B cell (primary cell): ENCODE measurements at regions not wholly inside any gene's neighbourhood (a gene's known extent, or its start where the extent isn't known, plus 50 kb on each side); places are given as distances from the start of the nearest gene placed in this dataset.

Experiments used
- ATAC-seq: fragments of 200-7000 bp; cut with Tn5 transposase; one replicate; pipeline ENCODE4 v1.10.0; 2021; ENCODE audit warnings: low read depth, mild to moderate bottlenecking, moderate number of reproducible peaks, moderate library complexity
- CTCF ChIA-PET: fragments of 350-600 bp; sonication (Branson Sonifier 250); formaldehyde crosslinking; loops from one replicate; lab custom pipeline; 2021; ENCODE audit warnings: antibody characterized with exemption, inconsistent platforms; lab: Charles Lee
- POLR2A ChIA-PET: fragments of 350-600 bp; sonication (Branson Sonifier 250); formaldehyde crosslinking; loops from one replicate; lab custom pipeline; 2021; ENCODE audit warnings: antibody characterized with exemption; lab: Charles Lee
- DNase-seq: peaks from one replicate; pipeline ENCODE4 v3.0.0; 2013
- H2AFZ ChIP-seq: 2 replicates; pipeline ENCODE4 v1.6.1; 2012; ENCODE audit warnings: mild to moderate bottlenecking, low read depth, low read length; ENCODE audit not compliant: insufficient read depth, poor library complexity, severe bottlenecking
- H3K27ac ChIP-seq, 2 donors: 1 replicate in 1 of 2; 2 replicates in 1 of 2; pipeline ENCODE4 v1.5.1; 2012 to 2013; ENCODE audit warnings: low read length in 2 of 2, mild to moderate bottlenecking in 2 of 2, moderate library complexity in 1 of 2
- H3K27me3 ChIP-seq, 4 experiments: fragments of 200-600 bp in 1 of 4; sonication (generic) in 1 of 4; replicated peaks in 1 of 4; 1 replicate in 2 of 4; 2 replicates in 2 of 4; pipeline versions ENCODE4 v1.6.1 to v1.7.0; 2013 to 2016; ENCODE audit warnings: low read length in 3 of 4, mild to moderate bottlenecking in 2 of 4, mixed read lengths in 1 of 4, moderate library complexity in 1 of 4; ENCODE audit not compliant: insufficient read depth in 4 of 4, control insufficient read depth in 3 of 4; ENCODE audit errors: control extremely low read depth in 1 of 4
- H3K36me3 ChIP-seq, 2 experiments: replicated peaks in 1 of 2; 1 replicate in 1 of 2; 2 replicates in 1 of 2; pipeline versions ENCODE4 v1.6.1 to v1.7.1; 2013; ENCODE audit warnings: low read length in 1 of 2; ENCODE audit not compliant: insufficient read depth in 2 of 2, control insufficient read depth in 1 of 2; ENCODE audit errors: control extremely low read depth in 1 of 2, extremely low read depth in 1 of 2
- H3K4me1 ChIP-seq, 2 donors: fragments of 200-600 bp in 1 of 2; sonication (generic) in 1 of 2; 1 replicate in 1 of 2; 2 replicates in 1 of 2; pipeline versions ENCODE4 v1.5.1 to v1.6.1; 2013 to 2017; ENCODE audit warnings: low read length in 2 of 2; ENCODE audit not compliant: control insufficient read depth in 2 of 2, insufficient read depth in 2 of 2
- H3K4me2 ChIP-seq: replicated peaks from 2 replicates; pipeline ENCODE3; 2012; ENCODE audit warnings: mild to moderate bottlenecking, low read depth, low read length; ENCODE audit not compliant: poor library complexity, severe bottlenecking
- H3K4me3 ChIP-seq, 5 experiments: fragments of 200-600 bp in 1 of 5; sonication (generic) in 1 of 5; 1 replicate in 3 of 5; 2 replicates in 2 of 5; pipeline versions ENCODE4 v1.5.1 to v1.7.0; 2011 to 2016; ENCODE audit warnings: low read length in 4 of 5, mild to moderate bottlenecking in 4 of 5, low read depth in 2 of 5, control low read depth in 1 of 5, moderate library complexity in 1 of 5; ENCODE audit not compliant: insufficient read depth in 1 of 5; ENCODE audit errors: control extremely low read depth in 1 of 5, extremely low read depth in 1 of 5
- H3K79me2 ChIP-seq: fragments of 200-600 bp; sonication (generic); one replicate; pipeline ENCODE4 v1.6.0; 2016; ENCODE audit warnings: low read length; ENCODE audit not compliant: control insufficient read depth, insufficient read depth
- H3K9ac ChIP-seq: fragments of 200-600 bp; sonication (generic); 2 replicates; pipeline ENCODE4 v1.6.1; 2017; ENCODE audit warnings: mild to moderate bottlenecking, low read length, moderate library complexity
- H3K9me3 ChIP-seq, 3 donors: one replicate each; pipeline versions ENCODE4 v1.6.1 to v1.7.1; 2013; ENCODE audit warnings: low read length in 2 of 3; ENCODE audit not compliant: control insufficient read depth in 2 of 3, insufficient read depth in 1 of 3; ENCODE audit errors: control extremely low read depth in 1 of 3
- H4K20me1 ChIP-seq: 2 replicates; pipeline ENCODE4 v1.6.0; 2012; ENCODE audit warnings: mild to moderate bottlenecking, low read length; ENCODE audit not compliant: insufficient read depth, control insufficient read depth, poor library complexity, severe bottlenecking
- H3K27ac Mint-ChIP-seq: one replicate; pipeline ENCODE4 v1.8.0; 2021; ENCODE audit warnings: mixed read lengths
- H3K27me3 Mint-ChIP-seq: one replicate; pipeline ENCODE4 v1.8.0; 2021; ENCODE audit warnings: mixed read lengths
- H3K4me1 Mint-ChIP-seq: one replicate; pipeline ENCODE4 v1.8.0; 2021; ENCODE audit warnings: mixed read lengths
- H3K4me3 Mint-ChIP-seq: one replicate; pipeline ENCODE4 v1.8.0; 2021; ENCODE audit warnings: mixed read lengths
- H3K9me3 Mint-ChIP-seq: one replicate; pipeline ENCODE4 v1.8.0; 2022; ENCODE audit warnings: mixed read lengths; ENCODE audit not compliant: insufficient read depth
- EZH2 ChIP-seq: IDR thresholded peaks from 2 replicates; pipeline ENCODE4 v1.6.1; 2012; ENCODE audit warnings: borderline replicate concordance, low read depth, mild to moderate bottlenecking, moderate library complexity, low read length; ENCODE audit not compliant: insufficient read depth, poor library complexity, severe bottlenecking
- WGBS: methylation state at CpG from one replicate; pipeline ENCODE4 v1.1.5; 2013; ENCODE audit warnings: missing lambda C conversion rate; ENCODE audit not compliant: insufficient coverage; 5-methylcytosine and 5-hydroxymethylcytosine counted together
- intact Hi-C: fragments of 100-400 bp; cut with micrococcal nuclease; formaldehyde crosslinking; loops from one replicate; pipeline ENCODE4 v1.10.0; 2022
- TF ChIP-seq, protein P1 (sequence below): fragments of 200-600 bp; IDR thresholded peaks from one replicate; pipeline ENCODE4 v1.8.0; 2022; ENCODE audit warnings: antibody characterized with exemption, mild to moderate bottlenecking

DNA sequence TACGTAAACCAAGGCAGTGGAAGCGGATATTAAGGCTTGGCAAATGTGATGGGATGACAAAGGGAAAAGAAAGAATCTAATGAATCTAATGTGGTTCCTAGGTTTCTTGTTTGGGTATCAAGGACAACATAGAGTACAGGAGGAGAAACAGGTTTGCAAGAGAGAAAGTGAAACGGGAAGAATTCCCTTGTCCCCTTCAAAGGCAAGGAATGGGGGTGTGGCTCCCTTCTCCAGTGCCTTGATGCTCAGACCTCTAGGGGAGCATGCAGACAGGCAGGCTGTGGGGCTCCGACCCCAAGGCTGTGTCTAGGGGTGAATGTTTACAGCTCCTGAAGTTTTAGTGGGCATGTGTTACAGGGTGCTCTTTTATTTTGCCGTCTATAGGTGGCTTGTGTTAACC lies 317.5 kb upstream of the HSF2 start:
- Mint-ChIP-seq H3K27me3 (no peaks in the 10 kb centered on the region), H3K4me1 (no peaks in the 10 kb centered on the region), H3K4me3 (no peak overlapping the region), H3K27ac (no peak overlapping the region), H3K9me3 (no peaks in the 10 kb centered on the region)
- TF ChIP-seq, protein P1, sequence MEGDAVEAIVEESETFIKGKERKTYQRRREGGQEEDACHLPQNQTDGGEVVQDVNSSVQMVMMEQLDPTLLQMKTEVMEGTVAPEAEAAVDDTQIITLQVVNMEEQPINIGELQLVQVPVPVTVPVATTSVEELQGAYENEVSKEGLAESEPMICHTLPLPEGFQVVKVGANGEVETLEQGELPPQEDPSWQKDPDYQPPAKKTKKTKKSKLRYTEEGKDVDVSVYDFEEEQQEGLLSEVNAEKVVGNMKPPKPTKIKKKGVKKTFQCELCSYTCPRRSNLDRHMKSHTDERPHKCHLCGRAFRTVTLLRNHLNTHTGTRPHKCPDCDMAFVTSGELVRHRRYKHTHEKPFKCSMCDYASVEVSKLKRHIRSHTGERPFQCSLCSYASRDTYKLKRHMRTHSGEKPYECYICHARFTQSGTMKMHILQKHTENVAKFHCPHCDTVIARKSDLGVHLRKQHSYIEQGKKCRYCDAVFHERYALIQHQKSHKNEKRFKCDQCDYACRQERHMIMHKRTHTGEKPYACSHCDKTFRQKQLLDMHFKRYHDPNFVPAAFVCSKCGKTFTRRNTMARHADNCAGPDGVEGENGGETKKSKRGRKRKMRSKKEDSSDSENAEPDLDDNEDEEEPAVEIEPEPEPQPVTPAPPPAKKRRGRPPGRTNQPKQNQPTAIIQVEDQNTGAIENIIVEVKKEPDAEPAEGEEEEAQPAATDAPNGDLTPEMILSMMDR, result no peak
- TF ChIP-seq EZH2, result no peak
- no peak overlapping the region for H3K9ac ChIP-seq
- no peak overlapping the region for H3K27ac ChIP-seq
- 75% methylated on average over 5 of the region's 5 CpGs for WGBS
- POLR2A ChIA-PET, result no interaction called here
- no peaks in the 10 kb centered on the region for H3K79me2 ChIP-seq
- H3K4me2 ChIP-seq, result no peak overlapping the region
- ATAC-seq (no peak), DNase-seq (no peak)
- no peaks in the 10 kb centered on the region for H3K27me3 ChIP-seq
- no peak overlapping the region for H3K4me3 ChIP-seq
- intact Hi-C loops, result no loop called here
- CTCF ChIA-PET, result no interaction called here
- H3K4me1 ChIP-seq, result no peaks in the 10 kb centered on the region
- no peaks in the 10 kb centered on the region for H4K20me1 ChIP-seq
- H3K36me3 ChIP-seq, result no peaks in the 10 kb centered on the region
- H2AFZ ChIP-seq, result no peak overlapping the region
- peaks cover 0 to 7% (median 0%) of the 10 kb centered on the region in 3 donors for H3K9me3 ChIP-seq

DNA sequence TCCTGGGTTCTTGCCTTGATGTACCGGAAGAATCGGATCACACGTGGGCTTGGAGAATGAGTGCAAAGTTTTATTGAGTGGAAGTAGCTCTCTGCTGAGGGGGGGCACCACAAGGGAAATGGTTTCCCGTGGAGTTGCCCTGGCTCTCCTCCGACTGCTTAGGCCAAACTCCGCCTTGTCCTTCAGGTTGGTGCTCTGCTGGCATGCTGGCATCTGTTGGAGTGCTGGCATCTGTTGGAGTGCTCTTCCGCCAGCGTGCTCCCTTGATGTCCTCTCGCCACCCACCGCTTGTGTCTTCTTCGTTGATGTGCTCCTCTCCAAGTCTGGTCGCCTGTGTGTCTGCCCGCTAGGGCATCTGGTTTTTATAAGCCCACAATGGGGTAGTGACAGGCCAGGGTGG lies 317.1 kb upstream of the HSF2 start:
- 92% methylated on average over 13 of the region's 13 CpGs for WGBS

More for the DNA sequence above, 317.1 kb upstream of the HSF2 start:
- Histone ChIP-seq H3K9me3 (peaks cover 0 to 4% (median 0%) of the 10 kb centered on the region in 3 donors), H3K27me3 (no peaks in the 10 kb centered on the region), H3K27ac (no peak overlapping the region), H4K20me1 (no peaks in the 10 kb centered on the region), H3K9ac (no peak overlapping the region), H3K4me2 (no peak overlapping the region), H3K4me3 (no peak overlapping the region), H3K36me3 (no peaks in the 10 kb centered on the region), H2AFZ (no peak overlapping the region), H3K4me1 (no peaks in the 10 kb centered on the region), H3K79me2 (no peaks in the 10 kb centered on the region)
- DNase-seq, result no peak
- Mint-ChIP-seq H3K9me3 (no peaks in the 10 kb centered on the region), H3K27me3 (no peaks in the 10 kb centered on the region), H3K4me1 (no peaks in the 10 kb centered on the region), H3K27ac (no peak overlapping the region), H3K4me3 (no peak overlapping the region)
- TF ChIP-seq, protein P1, result no peak
- no peak for TF ChIP-seq EZH2
- POLR2A ChIA-PET, result no interaction called here
- ATAC-seq, result no peak
- intact Hi-C loops, result no loop called here
- CTCF ChIA-PET, result no interaction called here
